GM12891 (cell line): ENCODE measurements at regions not wholly inside any gene's neighbourhood (a gene's known extent, or its start where the extent isn't known, plus 50 kb on each side); places are given as distances from the start of the nearest gene placed in this dataset.
"Not testable (repeated sequence)": the region's sequence is repeated elsewhere in the genome, so short reads cannot be mapped to it uniquely, and the experiment has no call there.

Experiments
- DNase-seq: peaks from one replicate; pipeline ENCODE4 v3.0.0; 2011; ENCODE audit warnings: low spot score; ENCODE audit not compliant: insufficient read length
- FAIRE-seq: peaks from 2 replicates; lab custom pipeline; 2011; peaks lifted over from hg19 to GRCh38; lab: Jason Lieb, UNC
- PAX5 ChIP-seq: IDR thresholded peaks from 2 replicates; pipeline ENCODE4 v1.6.1; 2011; ENCODE audit warnings: low read length, moderate library complexity, mild to moderate bottlenecking; ENCODE audit not compliant: insufficient read depth, severe bottlenecking
- POLR2A ChIP-seq: IDR thresholded peaks from 2 replicates; pipeline ENCODE4 v1.6.1; 2011; ENCODE audit warnings: low read depth, low read length, control low read depth
- POLR2AphosphoS5 ChIP-seq: IDR thresholded peaks from 2 replicates; pipeline ENCODE4 v1.6.1; 2011; ENCODE audit warnings: low read depth, low read length, control low read depth
- POU2F2 ChIP-seq: IDR thresholded peaks from 2 replicates; pipeline ENCODE4 v1.6.1; 2011; ENCODE audit warnings: low read depth, mild to moderate bottlenecking, control low read depth, low read length, moderate library complexity
- SPI1 ChIP-seq: IDR thresholded peaks from 2 replicates; pipeline ENCODE4 v1.6.1; 2011; ENCODE audit warnings: low read depth, low read length, control low read depth
- TAF1 ChIP-seq: IDR thresholded peaks from 2 replicates; pipeline ENCODE4 v1.6.1; 2011; ENCODE audit warnings: low read depth, low read length, control low read depth

DNA sequence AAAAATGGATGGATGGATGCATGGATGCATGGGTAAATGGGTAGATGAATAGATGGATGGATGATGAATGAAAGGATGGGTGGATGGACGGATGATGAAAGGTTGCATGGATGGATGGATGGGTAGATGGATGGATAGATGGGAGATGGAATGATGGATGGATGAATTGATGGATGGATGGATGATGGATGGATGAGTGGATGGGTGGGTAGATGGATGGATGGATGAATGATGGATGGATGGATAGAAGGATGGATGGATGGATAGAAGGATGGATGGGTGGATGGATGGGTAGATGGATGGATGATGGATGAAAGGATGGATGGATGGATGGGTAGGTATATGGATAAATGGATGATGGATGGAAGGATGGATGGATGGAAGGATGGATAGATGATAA is 115.1 kb upstream of the LSM14A start:
- DNase-seq (no peak), FAIRE-seq (no peak)
- TF ChIP-seq TAF1 (no peak), PAX5 (no peak), POLR2A (no peak), POLR2AphosphoS5 (no peak), SPI1 (no peak), POU2F2 (no peak)

DNA sequence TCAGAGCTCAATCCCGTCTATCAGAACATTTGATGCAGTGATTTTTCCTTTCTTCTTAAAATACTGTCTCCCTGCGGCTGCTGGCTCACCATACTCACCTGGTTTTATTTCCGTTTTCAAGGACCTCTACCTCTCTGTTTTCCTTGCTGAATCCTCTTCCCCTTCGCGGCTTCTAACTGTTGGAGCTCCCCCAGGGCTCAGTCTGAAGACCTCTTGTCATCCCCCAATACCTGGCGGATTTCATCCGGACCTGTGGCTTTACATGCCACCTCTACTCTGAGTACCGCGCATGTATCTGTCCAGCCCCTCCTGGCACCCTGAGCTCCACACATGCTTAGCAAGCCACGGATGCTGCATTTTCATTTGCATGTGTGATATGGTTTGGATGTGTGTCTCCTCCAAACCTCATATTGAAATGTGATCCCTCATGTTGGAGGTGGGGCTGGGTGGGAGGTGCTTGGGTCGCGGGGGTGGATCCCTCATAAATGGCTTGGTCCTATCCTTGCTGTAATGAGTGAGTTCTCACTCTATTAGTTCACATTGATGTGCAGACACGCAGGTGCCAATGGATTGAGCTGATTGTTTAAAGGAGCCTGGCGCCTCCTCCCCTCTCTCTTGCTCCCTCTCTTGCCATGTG is 106.2 kb upstream of the LSM14A start:
- TF ChIP-seq POLR2A: no peak
- TF ChIP-seq TAF1: no peak
- TF ChIP-seq POLR2AphosphoS5: no peak
- no peak for TF ChIP-seq POU2F2
- TF ChIP-seq SPI1: no peak
- no peak for TF ChIP-seq PAX5
- no peak for DNase-seq
- no peak for FAIRE-seq

DNA sequence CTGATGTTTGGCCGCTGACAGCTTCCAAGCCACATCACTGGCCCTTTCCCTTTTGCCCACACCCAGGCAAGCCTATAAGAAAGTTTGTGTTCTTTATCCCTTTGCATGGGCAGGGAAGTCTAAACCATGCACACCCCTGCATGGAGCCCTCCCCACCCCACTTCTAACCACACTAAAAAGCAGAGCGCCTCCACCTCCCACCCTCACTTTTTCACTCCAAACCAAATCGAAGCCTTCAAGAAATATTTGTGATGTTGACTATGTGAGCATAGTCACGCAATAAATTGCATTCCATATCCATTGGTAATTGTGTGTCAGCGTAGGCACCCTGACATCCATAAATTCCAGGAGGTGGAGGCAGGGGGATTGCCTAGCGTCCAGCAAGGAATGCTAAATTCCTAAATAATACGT is 104.4 kb upstream of the LSM14A start:
- DNase-seq: no peak
- FAIRE-seq: no peak
- no peak for TF ChIP-seq SPI1
- no peak for TF ChIP-seq POLR2AphosphoS5
- TF ChIP-seq TAF1: no peak
- TF ChIP-seq POU2F2: no peak
- TF ChIP-seq PAX5: no peak
- TF ChIP-seq POLR2A: no peak

DNA sequence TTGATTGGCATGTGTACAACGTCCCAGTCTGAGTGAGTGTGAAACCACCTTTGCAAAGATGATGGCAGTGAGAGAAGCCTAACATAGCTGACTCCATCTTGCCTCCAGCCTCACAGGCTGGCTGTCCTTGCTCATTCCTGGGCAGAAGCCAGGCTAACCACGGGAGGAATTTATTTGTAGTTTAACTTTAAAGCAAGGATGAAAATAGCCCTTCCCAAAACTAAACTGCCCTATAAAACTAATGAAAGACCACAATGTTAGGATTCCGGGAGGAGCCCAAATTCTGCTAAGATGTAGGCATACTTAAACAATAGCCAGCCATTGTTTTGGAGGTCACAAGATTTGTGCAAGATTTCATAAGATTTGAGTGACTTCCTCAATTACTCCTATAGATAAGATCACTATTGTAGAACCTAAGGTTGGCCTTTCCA is 96.6 kb upstream of the LSM14A start:
- DNase-seq (no peak), FAIRE-seq (no peak)
- TF ChIP-seq POLR2AphosphoS5 (no peak), POU2F2 (no peak), PAX5 (no peak), POLR2A (no peak), SPI1 (no peak), TAF1 (no peak)

DNA sequence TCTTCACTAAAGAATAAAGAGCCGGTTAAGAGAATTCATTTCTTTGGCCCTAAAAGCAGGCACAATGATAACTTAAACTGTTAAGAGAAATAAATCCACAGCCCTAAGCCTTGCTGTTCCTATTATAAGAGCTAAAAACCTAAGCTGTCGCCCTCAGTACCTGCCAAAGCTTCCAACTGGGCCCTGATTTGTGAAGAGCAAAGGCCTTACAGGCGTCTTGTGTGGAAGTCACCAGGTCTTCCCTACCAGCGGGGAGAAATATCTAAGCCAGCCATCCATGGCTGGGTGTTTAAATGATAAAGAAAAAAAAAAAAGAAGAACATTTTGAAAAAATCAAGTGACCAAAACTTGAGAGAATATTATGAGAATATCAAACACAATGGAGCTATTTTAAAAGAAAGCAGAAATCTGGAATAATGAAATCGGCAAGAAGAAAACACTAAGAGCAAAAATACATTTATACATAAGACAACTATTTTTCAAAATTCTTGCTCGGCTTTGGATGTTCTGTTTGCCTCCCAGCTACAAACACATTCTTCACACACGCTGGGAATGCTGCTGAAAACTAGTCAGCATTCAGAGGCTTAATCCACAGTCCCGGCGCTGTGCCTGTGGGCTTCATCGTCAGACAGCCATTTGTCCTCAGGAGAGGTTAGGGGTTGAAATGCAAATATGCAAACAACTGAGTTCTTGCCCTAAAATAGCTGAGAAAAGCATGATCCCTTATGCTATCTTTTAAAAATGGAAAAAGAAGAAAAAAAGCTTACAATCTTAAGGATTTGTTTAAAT is 89.8 kb upstream of the LSM14A start:
- TF ChIP-seq POU2F2 (no peak), POLR2AphosphoS5 (no peak), SPI1 (no peak), PAX5 (no peak), POLR2A (no peak), TAF1 (no peak)
- DNase-seq (no peak), FAIRE-seq (no peak)

DNA sequence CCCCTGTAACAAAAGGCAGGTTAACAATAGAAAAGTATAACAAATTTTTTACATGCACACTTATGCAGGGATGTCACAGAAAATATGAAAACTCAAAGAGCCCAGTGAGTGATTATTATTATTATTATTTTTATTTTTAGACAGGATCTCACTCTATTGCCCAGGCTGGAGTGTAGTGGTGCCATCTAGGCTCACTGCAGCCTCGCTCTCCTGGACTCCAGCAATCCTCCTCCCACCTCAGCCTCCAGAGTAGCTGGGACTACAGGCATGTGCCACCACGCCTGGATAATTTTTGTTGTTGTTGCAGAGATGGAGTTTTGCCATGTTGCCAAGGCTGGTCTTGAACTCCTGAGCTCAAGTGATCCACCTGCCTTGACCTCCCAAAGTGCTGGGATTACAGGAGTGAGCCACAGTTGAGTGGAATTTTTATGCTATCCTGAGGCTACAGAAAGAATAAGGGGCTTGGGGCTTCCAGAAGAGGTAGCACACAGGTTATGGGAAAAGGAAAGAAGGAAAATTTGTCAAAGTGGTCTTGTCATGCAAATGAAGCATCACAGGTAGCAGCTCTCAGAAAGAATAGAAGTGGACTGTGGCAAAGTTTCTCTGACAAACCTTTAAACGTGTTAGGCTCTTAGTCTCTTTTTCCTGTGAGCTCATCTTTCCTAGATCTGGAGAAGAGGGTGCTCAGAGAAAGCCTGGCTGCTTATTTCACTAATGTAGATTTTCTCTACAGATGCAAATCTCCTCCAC is 87.7 kb upstream of the LSM14A start:
- DNase-seq: no peak
- no peak for FAIRE-seq
- TF ChIP-seq SPI1 (no peak), PAX5 (no peak), POLR2A (no peak)

DNA sequence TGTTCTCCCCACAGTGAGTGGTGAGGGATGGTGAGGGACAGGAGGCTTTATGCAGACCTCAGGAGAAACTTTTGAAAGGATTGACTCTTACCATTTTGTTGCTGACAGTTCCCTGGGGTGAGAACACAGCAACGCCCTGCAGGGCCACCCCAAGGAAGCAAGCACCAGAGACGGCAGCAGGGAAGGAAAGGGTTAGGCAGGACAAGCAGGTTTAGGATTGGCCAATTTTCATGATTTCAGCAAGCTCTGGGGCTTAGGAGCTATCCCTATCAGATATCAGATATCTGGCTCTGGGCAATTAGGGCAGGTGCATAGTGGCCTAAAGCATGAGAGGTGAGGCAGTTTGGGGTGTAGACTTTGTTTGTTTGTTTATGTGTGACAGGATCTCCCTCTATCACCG is 87.0 kb upstream of the LSM14A start:
- DNase-seq: no peak
- no peak for FAIRE-seq
- TF ChIP-seq PAX5 (no peak), SPI1 (no peak), POLR2AphosphoS5 (no peak), POLR2A (no peak), POU2F2 (no peak), TAF1 (no peak)

DNA sequence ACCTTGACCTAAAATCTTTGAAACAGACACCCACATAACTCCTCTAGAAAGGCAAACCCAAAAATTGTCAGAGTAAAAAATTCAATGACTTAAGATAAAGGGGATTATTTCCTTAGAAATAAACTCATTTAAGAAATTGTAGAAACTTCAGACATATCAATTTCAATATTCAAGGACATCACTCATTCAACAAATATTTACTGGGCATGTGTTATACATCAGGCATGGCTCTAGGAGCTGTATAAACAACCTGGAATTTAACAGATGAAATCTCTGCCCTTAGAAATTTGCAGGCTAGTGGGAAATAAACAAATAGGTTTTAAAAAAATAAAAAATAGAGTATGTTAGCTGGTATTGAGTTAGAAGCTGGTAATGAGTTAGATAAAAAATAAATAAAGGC is 84.0 kb upstream of the LSM14A start:
- TF ChIP-seq POLR2AphosphoS5 (no peak), POU2F2 (no peak), PAX5 (no peak), SPI1 (no peak), TAF1 (no peak), POLR2A (no peak)
- FAIRE-seq (no peak), DNase-seq (no peak)

DNA sequence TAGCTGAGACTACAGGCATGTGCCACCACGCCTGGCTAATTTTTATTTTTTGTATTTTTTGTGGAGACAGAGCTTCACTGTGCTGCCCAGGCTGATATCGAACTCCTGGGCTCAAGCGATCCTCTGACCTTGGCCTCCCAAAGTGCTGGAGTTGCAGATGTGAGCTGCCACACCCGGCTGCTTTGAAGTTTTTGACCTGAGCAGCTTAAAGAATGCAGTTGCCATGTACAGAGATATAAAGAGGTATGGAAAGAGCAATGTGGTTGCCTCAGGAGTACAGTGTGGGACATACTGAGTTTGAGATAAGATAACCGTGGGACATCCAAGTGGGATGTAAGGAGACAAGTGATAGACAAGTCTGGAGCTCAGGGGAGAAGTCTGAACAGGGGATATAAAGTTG is 82.7 kb upstream of the LSM14A start:
- no peak for FAIRE-seq

DNA sequence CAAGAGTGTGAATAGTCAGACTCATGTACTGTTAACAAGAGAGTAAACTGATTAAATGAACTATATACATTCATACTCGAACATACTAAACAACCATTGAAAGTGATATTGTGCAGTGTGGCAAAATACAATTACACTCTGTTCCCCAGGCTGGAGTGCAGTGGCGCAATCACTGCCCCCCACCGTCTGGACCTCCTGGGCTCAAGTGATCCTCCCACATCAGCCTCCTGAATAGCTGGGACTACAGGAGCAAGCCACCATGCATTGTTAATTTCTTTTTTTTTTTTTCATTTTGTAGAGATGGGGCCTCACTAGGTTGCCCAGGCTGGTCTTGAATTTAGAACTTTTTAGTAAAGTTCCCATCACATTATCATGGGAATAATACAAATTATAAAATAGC is 77.3 kb upstream of the LSM14A start:
- DNase-seq (no peak), FAIRE-seq (no peak)
- no peak for TF ChIP-seq SPI1
- TF ChIP-seq POLR2AphosphoS5: no peak
- TF ChIP-seq PAX5: no peak
- TF ChIP-seq POU2F2: no peak
- no peak for TF ChIP-seq POLR2A
- no peak for TF ChIP-seq TAF1

More for the DNA sequence above, 82.7 kb upstream of the LSM14A start:
- no peak for DNase-seq
- TF ChIP-seq POLR2A: no peak
- no peak for TF ChIP-seq SPI1
- no peak for TF ChIP-seq POU2F2
- no peak for TF ChIP-seq TAF1
- TF ChIP-seq POLR2AphosphoS5: no peak

DNA sequence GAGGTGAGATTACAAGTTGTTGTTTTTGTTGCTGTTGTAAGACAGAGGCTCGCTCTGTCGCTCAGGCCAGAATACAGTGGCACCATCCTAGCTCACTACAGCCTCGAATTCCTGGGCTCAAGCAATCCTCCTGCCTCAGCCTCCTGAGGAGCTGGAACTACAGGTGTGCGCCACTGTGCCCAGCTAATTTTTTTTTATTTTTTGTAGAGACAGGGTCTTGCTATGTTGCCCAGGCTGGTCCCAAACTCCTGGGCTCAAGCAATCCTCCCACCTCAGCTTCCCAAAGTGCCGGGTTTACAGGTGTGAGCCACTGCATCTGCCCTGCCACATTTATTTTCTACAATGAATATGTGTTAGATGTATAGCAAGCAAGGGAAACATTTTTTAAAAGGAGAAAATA is 76.9 kb upstream of the LSM14A start:
- not testable (repeated sequence) for DNase-seq, FAIRE-seq
